DOHH2 (cell line): ENCODE measurements at regions not wholly inside any gene's neighbourhood (a gene's known extent, or its start where the extent isn't known, plus 50 kb on each side); places are given as distances from the start of the nearest gene placed in this dataset.

Experiments
- H3F3A ChIP-seq: fragments of 200-600 bp; sonication (generic), shearing (Covaris generic); 2 replicates; pipeline ENCODE4 v1.6.0; 2016; ENCODE audit warnings: antibody characterized with exemption, mild to moderate bottlenecking; ENCODE audit not compliant: control insufficient read depth, insufficient read depth
- H3K27ac ChIP-seq: fragments of 200-600 bp; sonication (generic); 2 replicates; pipeline ENCODE4 v1.5.1; 2014; ENCODE audit warnings: low read depth, mild to moderate bottlenecking, low read length, moderate library complexity
- H3K27me3 ChIP-seq: fragments of 200-600 bp; sonication (generic); 2 replicates; pipeline ENCODE4 v1.6.1; 2014; ENCODE audit warnings: mild to moderate bottlenecking, low read length, mixed read lengths; ENCODE audit not compliant: control insufficient read depth
- H3K36me3 ChIP-seq: fragments of 200-600 bp; sonication (generic); 2 replicates; pipeline ENCODE4 v1.6.1; 2014; ENCODE audit warnings: mild to moderate bottlenecking, low read length, moderate library complexity, mixed read lengths; ENCODE audit not compliant: control insufficient read depth
- H3K4me1 ChIP-seq: fragments of 200-600 bp; sonication (generic); 2 replicates; pipeline ENCODE4 v1.6.1; 2014; ENCODE audit warnings: mild to moderate bottlenecking, low read length, mixed read lengths; ENCODE audit not compliant: control insufficient read depth
- H3K4me2 ChIP-seq: fragments of 200-600 bp; sonication (generic); 2 replicates; pipeline ENCODE4 v1.6.0; 2014; ENCODE audit warnings: mild to moderate bottlenecking, low read length, moderate library complexity
- H3K4me3 ChIP-seq: fragments of 200-600 bp; sonication (generic); 2 replicates; pipeline ENCODE4 v1.5.1; 2014; ENCODE audit warnings: mild to moderate bottlenecking, low read length, mixed read lengths
- H3K79me2 ChIP-seq: fragments of 200-600 bp; sonication (generic); 2 replicates; pipeline ENCODE4 v1.6.1; 2014; ENCODE audit warnings: mild to moderate bottlenecking, low read length, mixed read lengths; ENCODE audit not compliant: control insufficient read depth
- H3K9me2 ChIP-seq: fragments of 200-600 bp; sonication (generic); replicated peaks from 2 replicates; pipeline ENCODE4 v1.6.1; 2014; ENCODE audit warnings: mild to moderate bottlenecking, low read length, mixed read lengths; ENCODE audit not compliant: control insufficient read depth
- H3K9me3 ChIP-seq: fragments of 200-600 bp; sonication (generic); 2 replicates; pipeline ENCODE4 v1.6.1; 2014; ENCODE audit warnings: antibody characterized with exemption, low read length, mixed read lengths; ENCODE audit not compliant: control insufficient read depth, insufficient read depth
- H4K20me1 ChIP-seq: fragments of 200-600 bp; sonication (generic); 2 replicates; pipeline ENCODE4 v1.6.0; 2014; ENCODE audit warnings: low read depth, mild to moderate bottlenecking, antibody characterized with exemption, low read length, moderate library complexity; ENCODE audit not compliant: control insufficient read depth, insufficient read depth
- EZH2phosphoT487 ChIP-seq: fragments of 200-600 bp; sonication (generic); IDR thresholded peaks from 2 replicates; pipeline ENCODE4 v1.6.1; 2017; ENCODE audit warnings: borderline replicate concordance, mild to moderate bottlenecking, antibody characterized with exemption, low read length, moderate library complexity, mixed read lengths
- TF ChIP-seq, protein P1 (sequence below): fragments of 200-600 bp; sonication (generic); IDR thresholded peaks from one replicate; pipeline ENCODE4 v1.5.1; 2014; ENCODE audit warnings: antibody characterized with exemption, mild to moderate bottlenecking, low read depth, low read length; ENCODE audit not compliant: poor library complexity, severe bottlenecking

DNA sequence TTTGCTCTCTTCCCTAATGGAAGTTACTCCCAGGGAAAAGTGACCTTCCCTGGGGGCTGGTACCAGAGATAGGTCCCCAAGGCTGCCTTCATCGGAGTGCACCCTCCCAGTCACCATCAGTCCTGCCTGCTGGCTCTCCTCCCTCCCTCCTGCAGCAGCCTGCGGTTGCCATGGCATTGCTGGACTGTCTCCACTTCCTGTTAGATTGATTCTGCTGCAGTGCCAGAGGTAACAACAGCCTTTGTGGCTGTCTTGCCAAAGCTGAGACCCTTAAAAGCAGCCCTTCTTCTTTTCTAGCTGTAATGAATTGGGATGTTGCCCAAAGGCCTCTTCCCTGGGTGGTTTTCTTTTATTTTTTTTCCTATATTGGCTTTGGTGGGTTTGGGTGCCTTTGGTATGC is 78.1 kb upstream of the PRLR start:
- no peak overlapping the region for H3K27ac ChIP-seq
- no peaks in the 10 kb centered on the region for H3K4me1 ChIP-seq
- H3K4me3 ChIP-seq: no peak overlapping the region
- TF ChIP-seq, protein P1, sequence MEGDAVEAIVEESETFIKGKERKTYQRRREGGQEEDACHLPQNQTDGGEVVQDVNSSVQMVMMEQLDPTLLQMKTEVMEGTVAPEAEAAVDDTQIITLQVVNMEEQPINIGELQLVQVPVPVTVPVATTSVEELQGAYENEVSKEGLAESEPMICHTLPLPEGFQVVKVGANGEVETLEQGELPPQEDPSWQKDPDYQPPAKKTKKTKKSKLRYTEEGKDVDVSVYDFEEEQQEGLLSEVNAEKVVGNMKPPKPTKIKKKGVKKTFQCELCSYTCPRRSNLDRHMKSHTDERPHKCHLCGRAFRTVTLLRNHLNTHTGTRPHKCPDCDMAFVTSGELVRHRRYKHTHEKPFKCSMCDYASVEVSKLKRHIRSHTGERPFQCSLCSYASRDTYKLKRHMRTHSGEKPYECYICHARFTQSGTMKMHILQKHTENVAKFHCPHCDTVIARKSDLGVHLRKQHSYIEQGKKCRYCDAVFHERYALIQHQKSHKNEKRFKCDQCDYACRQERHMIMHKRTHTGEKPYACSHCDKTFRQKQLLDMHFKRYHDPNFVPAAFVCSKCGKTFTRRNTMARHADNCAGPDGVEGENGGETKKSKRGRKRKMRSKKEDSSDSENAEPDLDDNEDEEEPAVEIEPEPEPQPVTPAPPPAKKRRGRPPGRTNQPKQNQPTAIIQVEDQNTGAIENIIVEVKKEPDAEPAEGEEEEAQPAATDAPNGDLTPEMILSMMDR: no peak
- no peak for TF ChIP-seq EZH2phosphoT487
- H3K9me2 ChIP-seq: no peaks in the 10 kb centered on the region
- no peaks in the 10 kb centered on the region for H3K36me3 ChIP-seq
- no peak overlapping the region for H3K4me2 ChIP-seq
- H3K79me2 ChIP-seq: no peaks in the 10 kb centered on the region
- H3K27me3 ChIP-seq: no peaks in the 10 kb centered on the region
- no peaks in the 10 kb centered on the region for H3K9me3 ChIP-seq
- H4K20me1 ChIP-seq: no peaks in the 10 kb centered on the region
- no peaks in the 10 kb centered on the region for H3F3A ChIP-seq

DNA sequence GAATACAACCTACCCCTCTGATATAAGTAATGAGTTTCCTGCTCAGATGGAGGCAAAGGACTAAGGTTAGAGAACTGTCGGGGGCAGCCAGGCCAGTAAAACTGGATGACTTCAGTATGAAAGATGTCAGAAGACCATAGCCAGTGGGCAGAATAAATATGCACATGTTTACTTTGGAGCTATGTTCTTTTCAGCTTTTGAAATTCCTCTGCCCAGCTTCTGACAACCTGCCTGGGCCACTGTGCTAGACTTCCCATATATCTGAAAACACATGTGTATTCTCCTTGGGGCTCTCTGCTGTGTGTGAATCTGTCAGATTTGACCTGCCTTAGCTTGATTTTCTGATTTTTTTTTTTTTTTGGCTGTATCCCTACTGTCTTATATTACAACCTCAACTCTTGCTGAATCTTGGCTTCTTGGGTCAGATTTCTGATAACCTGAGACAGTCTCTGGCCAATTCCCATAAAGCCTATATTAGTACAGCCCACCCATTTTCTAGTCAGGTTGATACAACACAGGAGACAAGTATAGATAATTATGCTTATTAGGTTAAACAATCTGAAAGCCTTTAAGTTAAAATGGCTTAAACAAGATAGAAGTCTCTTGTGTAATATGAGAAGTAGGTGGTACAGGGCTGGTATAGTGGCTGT is 76.6 kb upstream of the PRLR start:
- Histone ChIP-seq H3F3A (no peaks in the 10 kb centered on the region), H3K27me3 (no peaks in the 10 kb centered on the region), H3K27ac (no peak overlapping the region), H3K79me2 (no peaks in the 10 kb centered on the region), H3K4me2 (no peak overlapping the region), H4K20me1 (no peaks in the 10 kb centered on the region), H3K36me3 (no peaks in the 10 kb centered on the region), H3K4me3 (no peak overlapping the region), H3K9me3 (no peaks in the 10 kb centered on the region), H3K4me1 (no peaks in the 10 kb centered on the region), H3K9me2 (no peaks in the 10 kb centered on the region)
- TF ChIP-seq EZH2phosphoT487: no peak
- TF ChIP-seq, protein P1: no peak

DNA sequence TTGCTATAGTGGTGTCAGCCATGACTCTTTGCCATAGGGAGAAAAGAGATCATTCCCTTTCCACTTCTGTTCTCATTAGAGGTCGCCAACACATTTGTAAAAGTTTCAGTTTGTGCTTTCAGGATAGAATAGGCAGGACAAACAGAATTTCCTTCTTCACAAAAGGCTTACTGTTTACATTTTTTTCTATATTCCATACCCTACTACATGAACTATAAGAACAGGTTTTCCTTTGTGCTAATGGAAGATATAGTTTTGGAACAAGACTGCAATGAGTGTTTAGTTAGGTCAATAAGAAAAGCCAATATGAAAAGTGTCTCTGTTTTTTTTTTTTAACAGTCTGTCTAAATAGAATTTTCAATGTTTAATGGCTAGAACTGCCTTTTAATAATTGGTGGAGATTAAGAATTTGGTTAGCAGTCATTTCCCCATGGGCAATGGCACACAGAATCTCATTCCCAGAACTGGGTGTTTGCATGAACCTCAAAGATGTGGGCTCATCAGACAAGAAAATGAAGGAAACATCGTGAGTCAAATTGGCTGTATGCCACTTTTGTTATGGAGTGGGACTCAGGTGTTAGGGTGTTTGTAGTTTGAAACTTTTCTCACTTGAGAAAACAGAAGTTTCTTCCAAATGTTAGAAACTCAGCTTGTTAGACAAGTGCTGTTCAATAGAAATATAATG is 75.2 kb upstream of the PRLR start:
- H3K4me1 ChIP-seq: no peaks in the 10 kb centered on the region
- TF ChIP-seq, protein P1: no peak
- TF ChIP-seq EZH2phosphoT487: no peak

More for the DNA sequence above, 75.2 kb upstream of the PRLR start:
- H3K27ac ChIP-seq: no peak overlapping the region
- H3F3A ChIP-seq: no peaks in the 10 kb centered on the region
- H3K27me3 ChIP-seq: no peaks in the 10 kb centered on the region
- no peaks in the 10 kb centered on the region for H3K79me2 ChIP-seq
- no peak overlapping the region for H3K4me3 ChIP-seq
- H3K36me3 ChIP-seq: no peaks in the 10 kb centered on the region
- H3K9me2 ChIP-seq: no peaks in the 10 kb centered on the region
- no peak overlapping the region for H3K4me2 ChIP-seq
- H4K20me1 ChIP-seq: no peaks in the 10 kb centered on the region
- H3K9me3 ChIP-seq: no peaks in the 10 kb centered on the region
